GM21390 (cell line): ENCODE measurements at regions not wholly inside any gene's neighbourhood (a gene's known extent, or its start where the extent isn't known, plus 50 kb on each side); places are given as distances from the start of the nearest gene placed in this dataset.

Experiments
- ATAC-seq: cut with Tn5 transposase; IDR thresholded peaks from one replicate; pipeline ENCODE4 v1.9.1; 2021; ENCODE audit not compliant: unreplicated experiment

DNA sequence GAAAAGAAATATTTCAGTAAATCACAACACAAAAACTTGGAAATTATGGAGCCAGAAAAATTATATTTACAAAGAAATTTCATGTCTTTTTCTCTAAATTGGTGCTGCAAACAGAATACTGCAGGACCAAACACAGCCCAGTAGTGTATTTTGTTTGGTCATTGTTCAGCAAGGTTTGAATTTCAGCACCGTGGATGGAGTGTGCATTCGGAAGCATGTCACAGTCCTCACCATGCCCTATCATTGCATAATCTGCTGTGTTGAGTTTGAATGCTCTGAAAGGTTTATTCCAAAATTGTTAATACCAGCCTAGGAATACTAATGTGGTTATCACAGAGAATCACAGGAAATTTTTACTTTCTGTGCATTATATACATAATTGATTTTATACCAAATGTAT lies 296.7 kb downstream of the METTL4 start:
- ATAC-seq = no peak

DNA sequence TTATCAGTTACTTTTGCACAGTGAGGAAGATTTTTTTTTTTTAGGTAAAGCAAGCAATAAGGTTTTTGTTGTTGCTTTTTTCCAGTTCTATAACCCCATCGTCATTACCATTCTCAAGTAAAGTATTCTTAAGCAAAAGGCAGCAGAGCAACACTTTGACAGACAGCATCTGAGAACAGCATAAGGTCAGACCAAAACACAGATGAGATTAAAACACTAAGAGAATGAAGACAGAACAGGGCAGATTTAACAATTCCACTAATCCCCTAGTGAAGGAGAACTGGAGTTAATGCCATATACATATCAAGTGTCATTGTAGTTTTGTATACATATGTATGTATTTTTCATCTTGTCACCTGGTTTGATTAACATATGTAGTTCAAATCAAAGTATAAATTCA lies 290.2 kb downstream of the METTL4 start:
- no peak for ATAC-seq

DNA sequence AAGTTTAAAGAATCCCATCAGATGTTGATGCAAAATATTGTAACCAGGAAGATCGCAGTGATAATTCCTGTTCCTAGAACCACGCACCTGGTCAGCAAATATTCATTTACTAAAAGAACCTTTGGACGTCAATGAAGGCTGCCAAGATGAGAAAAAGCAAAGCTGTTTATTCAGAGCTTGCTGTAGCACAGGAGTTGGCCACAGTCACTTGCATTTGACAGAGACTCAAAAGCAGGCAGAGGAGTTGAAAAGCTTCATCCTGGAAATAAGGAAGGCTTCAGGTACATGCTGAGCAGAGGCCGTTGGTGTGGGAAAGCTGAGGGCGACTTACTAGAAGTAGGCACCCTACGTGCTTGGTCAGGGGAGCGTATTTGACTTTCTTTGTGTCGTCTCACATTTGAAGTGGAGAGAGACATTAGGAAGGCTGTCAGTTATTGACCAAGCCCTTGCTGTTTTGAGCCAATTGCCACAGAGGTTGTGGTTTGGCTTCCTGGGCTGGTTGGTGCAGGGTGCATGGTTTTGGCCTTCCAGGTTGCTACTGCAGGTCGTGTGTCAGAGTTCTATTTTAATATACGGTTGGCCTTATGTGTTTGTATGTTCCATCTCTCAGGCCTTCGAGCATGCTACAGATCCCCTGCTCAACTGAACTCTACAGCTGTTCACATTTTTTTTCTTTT lies 289.6 kb downstream of the METTL4 start:
- ATAC-seq = no peak

DNA sequence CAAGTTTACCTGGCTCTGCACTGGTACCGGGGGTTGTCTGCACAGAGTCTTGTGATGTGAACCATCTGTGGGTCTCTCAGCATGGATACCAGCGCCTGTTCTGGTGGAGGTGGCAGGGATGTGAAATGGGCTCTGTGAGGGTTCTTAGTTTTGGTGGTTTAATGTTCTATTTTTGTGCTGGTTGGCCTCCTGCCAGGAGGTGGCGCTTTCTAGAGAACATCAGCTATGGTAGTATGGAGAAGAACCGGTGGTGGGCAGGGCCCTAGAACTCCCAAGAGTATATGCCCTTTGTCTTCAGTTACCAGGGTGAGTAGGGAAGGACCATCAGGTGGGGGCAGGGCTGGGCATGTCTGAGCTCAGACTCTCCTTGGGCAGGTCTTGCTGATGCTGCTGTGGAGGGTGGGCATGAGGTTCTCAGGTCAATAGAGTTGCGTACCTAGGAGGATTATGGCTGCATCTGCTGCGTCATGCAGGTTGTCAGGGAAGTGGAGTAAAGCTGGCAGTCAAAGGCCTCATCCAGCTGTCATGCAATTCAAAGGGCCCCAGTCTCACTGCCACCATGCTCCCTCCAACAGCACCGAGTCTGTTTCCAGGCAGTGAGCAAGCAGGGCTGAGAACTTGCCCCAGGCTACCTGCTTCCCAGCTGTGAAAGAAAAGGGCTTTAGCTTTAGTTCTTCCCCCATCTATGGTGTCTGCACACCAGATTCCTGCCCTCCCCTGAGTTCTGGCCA lies 278.0 kb downstream of the METTL4 start:
- no peak for ATAC-seq

GRCh38 chr18:2301316-2301715 lies 270.0 kb downstream of the METTL4 start:
- no peak for ATAC-seq

- ATAC-seq = no peak
These were observed 269.3 kb downstream of the METTL4 start for GRCh38 chr18:2302012-2302411.

- no peak for ATAC-seq
These were observed 268.4 kb downstream of the METTL4 start for GRCh38 chr18:2302628-2303516.

DNA sequence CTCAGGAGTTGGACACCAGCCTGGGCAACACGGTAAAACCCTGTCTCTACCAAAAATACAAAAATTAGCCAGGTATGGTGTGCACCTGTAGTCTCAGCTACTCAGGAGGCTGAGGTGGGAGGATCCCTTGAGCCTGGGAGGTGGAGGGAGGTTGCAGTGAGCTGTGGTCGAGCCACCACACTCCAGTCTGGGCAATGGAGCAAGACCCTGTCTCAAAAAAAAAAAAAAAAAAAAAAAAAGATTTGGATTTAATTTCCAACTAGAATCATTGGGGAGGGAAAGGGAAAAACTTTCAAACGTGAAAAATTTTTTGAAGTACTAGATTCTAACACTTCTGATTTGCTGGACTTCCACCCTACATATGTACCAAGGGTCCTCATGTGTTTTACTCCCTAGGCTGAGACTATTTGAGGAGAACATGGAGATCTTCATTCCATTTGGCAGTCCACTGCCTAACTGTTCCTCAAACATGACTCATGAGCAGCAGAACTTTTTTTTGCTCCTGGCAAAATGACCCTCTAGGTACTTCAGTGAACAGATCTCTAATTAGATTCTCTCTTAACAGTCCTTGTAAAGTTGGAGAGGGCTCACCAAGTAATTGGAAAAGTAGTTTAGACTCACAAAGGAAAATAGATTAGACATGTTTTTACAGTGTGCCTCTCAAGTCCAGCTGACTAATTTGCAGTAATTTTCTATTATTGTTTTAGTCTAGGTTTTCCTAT lies 267.6 kb downstream of the METTL4 start:
- ATAC-seq = no peak

GRCh38 chr18:2304378-2305175 lies 266.7 kb downstream of the METTL4 start:
- ATAC-seq = no peak

- ATAC-seq = no peak
These were observed 264.7 kb downstream of the METTL4 start for GRCh38 chr18:2306606-2307005.

GRCh38 chr18:2310886-2311285 lies 260.4 kb downstream of the METTL4 start:
- ATAC-seq = no peak

DNA sequence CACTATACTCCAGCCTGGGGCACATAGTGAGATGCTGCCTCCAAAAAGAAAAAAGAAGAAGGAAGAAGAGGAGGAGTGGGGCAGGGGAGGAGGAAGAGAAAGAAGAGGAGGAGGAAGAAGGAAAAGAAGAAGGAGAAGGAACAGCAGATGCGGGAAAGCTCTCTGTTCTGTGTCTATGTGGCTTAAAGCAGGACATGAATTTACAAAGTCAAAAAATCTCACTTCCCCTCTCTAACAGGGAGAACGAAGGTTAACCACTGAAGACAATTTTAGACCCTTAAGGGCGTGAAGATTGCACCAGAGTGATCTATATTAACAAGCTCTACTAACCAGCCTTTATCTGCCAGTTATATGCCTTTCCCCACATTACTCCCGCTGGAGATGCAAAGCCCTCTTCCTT lies 258.9 kb downstream of the METTL4 start:
- ATAC-seq = peak; percentile 72

DNA sequence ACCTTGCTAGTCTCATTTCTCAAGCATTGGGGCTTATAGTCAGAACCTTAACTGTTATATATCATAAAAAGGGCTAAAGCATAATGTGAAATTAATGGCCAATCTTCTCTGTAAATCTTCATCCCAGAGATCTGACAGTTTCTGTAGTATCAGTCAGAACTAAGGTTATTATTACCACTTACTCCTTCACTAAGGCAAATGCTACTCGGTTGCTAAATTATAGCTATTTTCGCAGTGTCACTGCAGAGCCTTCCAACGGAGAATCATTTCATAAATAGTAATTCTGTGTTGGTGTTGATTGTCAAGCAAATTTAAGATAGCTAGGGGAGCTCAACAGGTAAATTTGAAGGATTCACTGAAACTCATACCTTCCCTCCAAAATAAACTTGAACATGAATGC lies 258.0 kb downstream of the METTL4 start:
- ATAC-seq = no peak

DNA sequence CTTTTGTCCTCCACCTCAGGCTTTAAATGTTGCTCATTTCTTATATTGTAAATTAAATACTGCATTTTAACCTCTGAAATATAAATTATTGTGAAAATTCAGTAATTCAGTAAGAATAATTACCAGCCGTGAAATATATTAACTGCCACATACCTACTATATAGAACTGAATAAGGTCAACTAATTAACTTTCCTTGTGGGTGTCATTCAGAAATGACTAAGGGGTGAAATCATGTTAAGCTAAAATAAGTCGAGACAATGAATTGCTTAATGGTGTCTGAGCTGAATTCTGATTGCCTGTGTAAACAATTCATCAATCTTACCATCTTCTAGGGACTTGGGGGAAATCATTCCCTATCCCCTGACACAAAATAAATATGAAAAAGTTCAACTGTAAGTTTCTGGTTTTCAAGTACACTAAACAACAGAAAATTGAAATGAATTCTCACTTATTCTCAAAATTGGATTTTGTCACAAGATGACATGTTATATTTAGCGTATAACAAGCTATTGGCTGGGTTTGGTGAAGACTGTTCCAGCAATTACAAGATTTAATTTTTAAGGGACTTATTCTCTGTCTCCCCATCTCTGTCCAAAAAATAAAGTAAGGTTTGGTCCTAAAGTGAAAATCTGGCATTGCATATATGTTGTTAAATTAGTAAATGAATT lies 255.1 kb downstream of the METTL4 start:
- no peak for ATAC-seq

GRCh38 chr18:2316751-2317696 lies 254.3 kb downstream of the METTL4 start:
- ATAC-seq = no peak

GRCh38 chr18:2324459-2324858 lies 246.8 kb downstream of the METTL4 start:
- ATAC-seq = no peak

GRCh38 chr18:2325308-2325849 lies 245.9 kb downstream of the METTL4 start:
- no peak for ATAC-seq

- no peak for ATAC-seq
These were observed 245.4 kb downstream of the METTL4 start for GRCh38 chr18:2325933-2326332.
